GM12878 (cell line): ENCODE measurements at regions not wholly inside any gene's neighbourhood (a gene's known extent, or its start where the extent isn't known, plus 50 kb on each side); places are given as distances from the start of the nearest gene placed in this dataset.
"Not testable (repeated sequence)": the region's sequence is repeated elsewhere in the genome, so short reads cannot be mapped to it uniquely, and the experiment has no call there.

ENCODE experiments used
- BACH1 ChIP-seq: fragments of 450-650 bp; IDR thresholded peaks from 2 replicates; pipeline ENCODE4 v1.6.1; 2017; ENCODE audit warnings: mild to moderate bottlenecking, borderline replicate concordance
- BCL11A ChIP-seq: IDR thresholded peaks from 2 replicates; pipeline ENCODE4 v1.6.1; 2011; ENCODE audit warnings: low read depth, low read length
- CTCF ChIP-seq, 3 experiments: IDR thresholded peaks in 2 of 3; conservative IDR thresholded peaks in 1 of 3; 2 replicates each; pipeline ENCODE4 v1.5.1; 2011; ENCODE audit warnings: low read depth in 3 of 3, low read length in 3 of 3, mild to moderate bottlenecking in 3 of 3, control low read depth in 2 of 3, moderate library complexity in 2 of 3, inconsistent platforms in 1 of 3, mixed read lengths in 1 of 3; ENCODE audit not compliant: control insufficient read depth in 2 of 3, insufficient read depth in 1 of 3; ENCODE audit errors: extremely low read depth in 1 of 3
- ESRRA ChIP-seq: IDR thresholded peaks from 2 replicates; pipeline ENCODE4 v1.6.1; 2012; ENCODE audit warnings: mild to moderate bottlenecking, low read length, improper control_type of control experiment
- JUND ChIP-seq: IDR thresholded peaks from 2 replicates; pipeline ENCODE4 v1.6.1; 2012; ENCODE audit warnings: low read depth, mild to moderate bottlenecking, low read length, improper control_type of control experiment, moderate library complexity
- MEF2B ChIP-seq: fragments of 450-650 bp; IDR thresholded peaks from 2 replicates; pipeline ENCODE4 v1.6.1; 2018; ENCODE audit warnings: mild to moderate bottlenecking, moderate library complexity; ENCODE audit not compliant: partially characterized antibody, poor library complexity, severe bottlenecking
- SIN3A ChIP-seq: IDR thresholded peaks from 2 replicates; pipeline ENCODE4 v1.6.1; 2012; ENCODE audit warnings: low read depth, low read length, improper control_type of control experiment
- SMC3 ChIP-seq: IDR thresholded peaks from 2 replicates; pipeline ENCODE4 v1.6.1; 2011; ENCODE audit warnings: low read length, improper control_type of control experiment, borderline replicate concordance
- ZNF274 ChIP-seq: IDR thresholded peaks from one replicate; pipeline ENCODE4 v1.8.0; 2011; ENCODE audit not compliant: insufficient read length, insufficient read depth
- TF ChIP-seq, protein P1 (sequence below): fragments of 450-650 bp; IDR thresholded peaks from 2 replicates; pipeline ENCODE4 v1.6.1; 2017; ENCODE audit warnings: mild to moderate bottlenecking

GRCh38 chr10:48063944-48064625 lies 64.5 kb upstream of the FAM25C start:
- not testable (repeated sequence) for TF ChIP-seq SMC3; JUND; CTCF (IDR thresholded peaks at IDR 0.05 in 2 of 3, conservative IDR thresholded peaks at IDR 0.05 in 1 of 3; ENCODE audit: control insufficient read depth in 2 of 3, extremely low read depth in 1 of 3, insufficient read depth in 1 of 3, low read depth in 3 of 3, low read length in 3 of 3); BCL11A; ZNF274; ESRRA; MEF2B; SIN3A; BACH1
- TF ChIP-seq, protein P1, sequence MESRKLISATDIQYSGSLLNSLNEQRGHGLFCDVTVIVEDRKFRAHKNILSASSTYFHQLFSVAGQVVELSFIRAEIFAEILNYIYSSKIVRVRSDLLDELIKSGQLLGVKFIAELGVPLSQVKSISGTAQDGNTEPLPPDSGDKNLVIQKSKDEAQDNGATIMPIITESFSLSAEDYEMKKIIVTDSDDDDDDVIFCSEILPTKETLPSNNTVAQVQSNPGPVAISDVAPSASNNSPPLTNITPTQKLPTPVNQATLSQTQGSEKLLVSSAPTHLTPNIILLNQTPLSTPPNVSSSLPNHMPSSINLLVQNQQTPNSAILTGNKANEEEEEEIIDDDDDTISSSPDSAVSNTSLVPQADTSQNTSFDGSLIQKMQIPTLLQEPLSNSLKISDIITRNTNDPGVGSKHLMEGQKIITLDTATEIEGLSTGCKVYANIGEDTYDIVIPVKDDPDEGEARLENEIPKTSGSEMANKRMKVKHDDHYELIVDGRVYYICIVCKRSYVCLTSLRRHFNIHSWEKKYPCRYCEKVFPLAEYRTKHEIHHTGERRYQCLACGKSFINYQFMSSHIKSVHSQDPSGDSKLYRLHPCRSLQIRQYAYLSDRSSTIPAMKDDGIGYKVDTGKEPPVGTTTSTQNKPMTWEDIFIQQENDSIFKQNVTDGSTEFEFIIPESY, result not testable (repeated sequence)
